Loucy (cell line): ENCODE measurements at regions not wholly inside any gene's neighbourhood (a gene's known extent, or its start where the extent isn't known, plus 50 kb on each side); places are given as distances from the start of the nearest gene placed in this dataset.

Source experiments
- H2AFZ ChIP-seq: fragments of 200-600 bp; sonication (generic); 2 replicates; pipeline ENCODE4 v1.6.0; 2016; ENCODE audit warnings: antibody characterized with exemption, mild to moderate bottlenecking, low read length, moderate library complexity
- H3F3A ChIP-seq: fragments of 200-600 bp; 2 replicates; pipeline ENCODE4 v1.6.0; 2016; ENCODE audit warnings: antibody characterized with exemption, low read depth, mild to moderate bottlenecking
- H3K27me3 ChIP-seq: fragments of 200-600 bp; sonication (generic); 2 replicates; pipeline ENCODE4 v1.6.1; 2014; ENCODE audit warnings: low read length, mild to moderate bottlenecking; ENCODE audit not compliant: insufficient read depth, poor library complexity, severe bottlenecking
- H3K36me3 ChIP-seq: fragments of 200-600 bp; sonication (generic); 2 replicates; pipeline ENCODE4 v1.6.1; 2016; ENCODE audit warnings: low read length; ENCODE audit not compliant: insufficient read depth
- H3K4me1 ChIP-seq: fragments of 200-600 bp; sonication (generic); 2 replicates; pipeline ENCODE4 v1.5.1; 2014; ENCODE audit warnings: low read length, mild to moderate bottlenecking; ENCODE audit not compliant: insufficient read depth, poor library complexity, severe bottlenecking
- H3K4me2 ChIP-seq: fragments of 200-600 bp; sonication (generic); 2 replicates; pipeline ENCODE4 v1.6.0; 2014; ENCODE audit warnings: antibody characterized with exemption, low read length, low read depth, mild to moderate bottlenecking; ENCODE audit not compliant: poor library complexity, severe bottlenecking
- H3K4me3 ChIP-seq: fragments of 200-600 bp; sonication (generic); 2 replicates; pipeline ENCODE4 v1.5.1; 2014; ENCODE audit warnings: low read length, mild to moderate bottlenecking, mixed read lengths; ENCODE audit not compliant: poor library complexity, severe bottlenecking
- H3K79me2 ChIP-seq: fragments of 200-600 bp; sonication (generic); 2 replicates; pipeline ENCODE4 v1.6.1; 2014; ENCODE audit warnings: low read length; ENCODE audit not compliant: insufficient read depth
- H3K9ac ChIP-seq: fragments of 200-600 bp; sonication (generic); 2 replicates; pipeline ENCODE4 v1.6.0; 2014; ENCODE audit warnings: mild to moderate bottlenecking, low read depth, low read length, moderate library complexity; ENCODE audit not compliant: poor library complexity, severe bottlenecking
- H3K9me2 ChIP-seq: fragments of 200-600 bp; sonication (generic); replicated peaks from 2 replicates; pipeline ENCODE4 v1.6.1; 2016; ENCODE audit warnings: low read depth, low read length, mixed read lengths
- H3K9me3 ChIP-seq: fragments of 200-600 bp; sonication (generic); 2 replicates; pipeline ENCODE4 v1.6.1; 2014; ENCODE audit warnings: mild to moderate bottlenecking, antibody characterized with exemption, low read length, low read depth; ENCODE audit not compliant: insufficient read depth
- H4K20me1 ChIP-seq: fragments of 200-600 bp; sonication (generic); 2 replicates; pipeline ENCODE4 v1.6.0; 2014; ENCODE audit warnings: antibody characterized with exemption, low read length, mild to moderate bottlenecking; ENCODE audit not compliant: insufficient read depth, poor library complexity, severe bottlenecking
- EZH2phosphoT487 ChIP-seq: fragments of 200-600 bp; IDR thresholded peaks from 2 replicates; pipeline ENCODE4 v1.6.1; 2018; ENCODE audit warnings: antibody characterized with exemption, mild to moderate bottlenecking, moderate library complexity, borderline replicate concordance
- TF ChIP-seq, protein P1 (sequence below): fragments of 200-600 bp; sonication (generic); conservative IDR thresholded peaks from 2 replicates; pipeline ENCODE4 v1.5.1; 2014; ENCODE audit warnings: mild to moderate bottlenecking, antibody characterized with exemption, low read length

DNA sequence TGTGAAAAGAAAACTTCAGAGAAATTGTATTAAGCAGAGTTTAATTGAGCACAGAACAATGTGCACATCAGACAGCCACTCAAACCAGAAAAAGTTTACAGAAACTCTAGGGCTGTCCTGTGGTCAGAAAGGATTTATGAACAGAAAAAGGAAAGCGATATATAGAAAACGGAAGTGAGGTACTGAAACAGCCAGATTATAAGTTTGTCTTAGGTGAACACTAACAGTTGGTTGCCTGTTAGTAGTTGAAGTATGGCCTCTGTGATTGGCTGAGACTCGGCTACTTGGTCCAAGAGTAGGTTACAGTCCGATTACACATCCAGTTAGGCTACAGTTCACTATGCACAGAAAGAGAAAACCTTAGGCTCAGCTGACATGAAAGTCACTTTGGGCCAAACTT, 1232.5 kb upstream of the RAG2 start:
- Histone ChIP-seq H3K9me2 (no peaks in the 10 kb centered on the region), H3K4me2 (no peak overlapping the region), H4K20me1 (no peaks in the 10 kb centered on the region), H3K4me3 (no peak overlapping the region), H3K4me1 (no peaks in the 10 kb centered on the region), H3K79me2 (no peaks in the 10 kb centered on the region), H3K9me3 (no peaks in the 10 kb centered on the region), H3K36me3 (no peaks in the 10 kb centered on the region), H3K27me3 (no peaks in the 10 kb centered on the region), H2AFZ (no peak overlapping the region), H3F3A (no peaks in the 10 kb centered on the region), H3K9ac (no peak overlapping the region)
- TF ChIP-seq EZH2phosphoT487, result no peak
- TF ChIP-seq, protein P1, sequence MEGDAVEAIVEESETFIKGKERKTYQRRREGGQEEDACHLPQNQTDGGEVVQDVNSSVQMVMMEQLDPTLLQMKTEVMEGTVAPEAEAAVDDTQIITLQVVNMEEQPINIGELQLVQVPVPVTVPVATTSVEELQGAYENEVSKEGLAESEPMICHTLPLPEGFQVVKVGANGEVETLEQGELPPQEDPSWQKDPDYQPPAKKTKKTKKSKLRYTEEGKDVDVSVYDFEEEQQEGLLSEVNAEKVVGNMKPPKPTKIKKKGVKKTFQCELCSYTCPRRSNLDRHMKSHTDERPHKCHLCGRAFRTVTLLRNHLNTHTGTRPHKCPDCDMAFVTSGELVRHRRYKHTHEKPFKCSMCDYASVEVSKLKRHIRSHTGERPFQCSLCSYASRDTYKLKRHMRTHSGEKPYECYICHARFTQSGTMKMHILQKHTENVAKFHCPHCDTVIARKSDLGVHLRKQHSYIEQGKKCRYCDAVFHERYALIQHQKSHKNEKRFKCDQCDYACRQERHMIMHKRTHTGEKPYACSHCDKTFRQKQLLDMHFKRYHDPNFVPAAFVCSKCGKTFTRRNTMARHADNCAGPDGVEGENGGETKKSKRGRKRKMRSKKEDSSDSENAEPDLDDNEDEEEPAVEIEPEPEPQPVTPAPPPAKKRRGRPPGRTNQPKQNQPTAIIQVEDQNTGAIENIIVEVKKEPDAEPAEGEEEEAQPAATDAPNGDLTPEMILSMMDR, result no peak

DNA sequence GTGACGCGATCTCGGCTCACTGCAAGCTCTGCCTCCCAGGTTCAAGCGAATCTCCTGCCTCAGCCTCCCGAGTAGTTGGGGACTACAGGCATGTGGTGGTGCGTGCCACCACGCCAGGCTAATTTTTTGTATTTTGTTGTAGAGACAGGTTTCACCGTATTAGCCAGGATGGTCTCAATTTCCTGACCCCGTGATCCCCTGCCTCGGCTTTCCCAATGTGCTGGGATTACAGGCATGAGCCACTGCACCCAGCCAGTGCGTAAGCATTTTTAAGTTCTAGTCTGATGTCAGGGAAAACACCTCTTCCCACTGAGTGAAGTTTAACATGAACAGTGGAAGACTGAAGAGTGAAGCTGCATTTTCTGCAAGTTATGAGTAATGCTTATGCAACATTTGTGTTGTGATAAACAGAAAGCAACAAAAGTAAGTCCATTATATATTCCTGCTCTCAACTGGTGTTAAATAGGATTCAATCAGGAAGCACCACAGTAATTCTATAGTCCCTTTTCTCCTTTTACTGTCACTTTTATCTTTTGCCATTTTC, 1219.8 kb upstream of the RAG2 start:
- H3K36me3 ChIP-seq, result no peaks in the 10 kb centered on the region
- TF ChIP-seq, protein P1, result no peak
- no peak for TF ChIP-seq EZH2phosphoT487
- H3K4me1 ChIP-seq, result no peaks in the 10 kb centered on the region
- H2AFZ ChIP-seq, result no peak overlapping the region
- H3K9ac ChIP-seq, result no peak overlapping the region
- H3K27me3 ChIP-seq, result no peaks in the 10 kb centered on the region
- H3F3A ChIP-seq, result no peaks in the 10 kb centered on the region
- no peak overlapping the region for H3K4me2 ChIP-seq
- H3K9me3 ChIP-seq, result no peaks in the 10 kb centered on the region
- no peak overlapping the region for H3K4me3 ChIP-seq
- no peaks in the 10 kb centered on the region for H3K9me2 ChIP-seq
- no peaks in the 10 kb centered on the region for H3K79me2 ChIP-seq
- no peaks in the 10 kb centered on the region for H4K20me1 ChIP-seq

DNA sequence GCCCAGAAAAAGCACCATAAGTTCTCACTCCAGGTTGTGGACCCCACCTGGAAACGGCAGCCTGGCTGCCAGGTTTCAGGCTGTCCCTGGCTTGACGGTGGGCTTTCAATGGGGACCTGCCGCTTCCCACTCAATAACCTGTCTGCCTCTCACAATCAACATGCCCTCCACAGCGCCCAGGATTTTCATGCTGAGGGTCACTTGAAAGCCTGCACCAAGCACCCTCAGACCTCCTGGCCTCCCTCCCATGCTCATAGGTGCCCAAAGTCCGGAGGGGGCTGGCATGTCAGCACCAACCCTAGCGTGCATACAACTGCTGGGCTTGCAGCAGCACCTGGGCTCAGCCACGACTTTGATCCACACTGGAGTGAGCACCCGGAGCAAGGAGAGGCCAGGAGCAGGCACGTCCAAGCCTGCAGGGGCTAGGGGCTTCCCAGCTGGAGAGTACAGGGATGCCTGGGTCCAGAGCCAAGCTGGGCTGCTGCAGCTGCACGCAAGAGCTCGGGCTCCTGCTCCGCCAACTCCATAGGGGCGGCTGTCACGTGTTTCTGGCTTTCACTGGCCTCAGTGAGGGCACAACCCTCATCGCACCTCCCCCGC, 1214.3 kb upstream of the RAG2 start:
- H3K36me3 ChIP-seq, result no peaks in the 10 kb centered on the region
- H3K9ac ChIP-seq, result no peak overlapping the region
- H3K9me3 ChIP-seq, result no peaks in the 10 kb centered on the region
- no peak for TF ChIP-seq EZH2phosphoT487
- TF ChIP-seq, protein P1, result no peak
- no peaks in the 10 kb centered on the region for H4K20me1 ChIP-seq
- no peaks in the 10 kb centered on the region for H3K27me3 ChIP-seq
- H3K4me1 ChIP-seq, result no peaks in the 10 kb centered on the region
- H3K9me2 ChIP-seq, result no peaks in the 10 kb centered on the region
- H3K79me2 ChIP-seq, result no peaks in the 10 kb centered on the region
- no peak overlapping the region for H3K4me2 ChIP-seq
- H3K4me3 ChIP-seq, result no peak overlapping the region
- H2AFZ ChIP-seq, result no peak overlapping the region
- no peaks in the 10 kb centered on the region for H3F3A ChIP-seq
